Hematopoietic multipotent progenitor cell treated with erythropoietin and hydrocortisone succinate and interleukin-3 and kit ligand, for 8 days (in vitro differentiated cells): ENCODE measurements at regions not wholly inside any gene's neighbourhood (a gene's known extent, or its start where the extent isn't known, plus 50 kb on each side); places are given as distances from the start of the nearest gene placed in this dataset.

Experiments
- DNase-seq: peaks from one replicate; pipeline ENCODE4 v3.0.0-alpha.2; 2015

- no peak for DNase-seq
These were observed 160.7 kb upstream of the MKI67 start for GRCh38 chr10:128286762-128287500.

- no peak for DNase-seq
These were observed 161.7 kb upstream of the MKI67 start for GRCh38 chr10:128287921-128288320.

- DNase-seq: no peak
These were observed 163.4 kb upstream of the MKI67 start for GRCh38 chr10:128289621-128290020.

- no peak for DNase-seq
These were observed 168.8 kb upstream of the MKI67 start for GRCh38 chr10:128295003-128295402.

GRCh38 chr10:128296253-128297007 is 170.2 kb upstream of the MKI67 start:
- no peak for DNase-seq

GRCh38 chr10:128297709-128298378 is 171.6 kb upstream of the MKI67 start:
- no peak for DNase-seq

GRCh38 chr10:128298587-128298986 is 172.4 kb upstream of the MKI67 start:
- DNase-seq: no peak

- no peak for DNase-seq
These were observed 174.1 kb upstream of the MKI67 start for GRCh38 chr10:128300290-128300824.

GRCh38 chr10:128301051-128301450 is 174.8 kb upstream of the MKI67 start:
- DNase-seq: no peak

- no peak for DNase-seq
These were observed 176.6 kb upstream of the MKI67 start for GRCh38 chr10:128302808-128303207.

- no peak for DNase-seq
These were observed 178.0 kb upstream of the MKI67 start for GRCh38 chr10:128304271-128304670.

GRCh38 chr10:128305601-128306345 is 179.6 kb upstream of the MKI67 start:
- no peak for DNase-seq

- DNase-seq: no peak
These were observed 180.3 kb upstream of the MKI67 start for GRCh38 chr10:128306535-128306934.

GRCh38 chr10:128306966-128307365 is 180.7 kb upstream of the MKI67 start:
- no peak for DNase-seq

- DNase-seq: no peak
These were observed 181.6 kb upstream of the MKI67 start for GRCh38 chr10:128307820-128308219.

- DNase-seq: no peak
These were observed 184.9 kb upstream of the MKI67 start for GRCh38 chr10:128310971-128311658.

GRCh38 chr10:128312250-128312649 is 186.0 kb upstream of the MKI67 start:
- DNase-seq: no peak

- DNase-seq: no peak
These were observed 188.5 kb upstream of the MKI67 start for GRCh38 chr10:128314686-128315085.

- no peak for DNase-seq
These were observed 190.0 kb upstream of the MKI67 start for GRCh38 chr10:128316121-128316726.

- no peak for DNase-seq
These were observed 190.7 kb upstream of the MKI67 start for GRCh38 chr10:128316925-128317324.

GRCh38 chr10:128318366-128318765 is 192.1 kb upstream of the MKI67 start:
- DNase-seq: no peak

- DNase-seq: no peak
These were observed 192.7 kb upstream of the MKI67 start for GRCh38 chr10:128318913-128319312.
